ENCODE measurements at regions not wholly inside any gene's neighbourhood (a gene's known extent, or its start where the extent isn't known, plus 50 kb on each side); places are given as distances from the start of the nearest gene placed in this dataset.

DNA sequence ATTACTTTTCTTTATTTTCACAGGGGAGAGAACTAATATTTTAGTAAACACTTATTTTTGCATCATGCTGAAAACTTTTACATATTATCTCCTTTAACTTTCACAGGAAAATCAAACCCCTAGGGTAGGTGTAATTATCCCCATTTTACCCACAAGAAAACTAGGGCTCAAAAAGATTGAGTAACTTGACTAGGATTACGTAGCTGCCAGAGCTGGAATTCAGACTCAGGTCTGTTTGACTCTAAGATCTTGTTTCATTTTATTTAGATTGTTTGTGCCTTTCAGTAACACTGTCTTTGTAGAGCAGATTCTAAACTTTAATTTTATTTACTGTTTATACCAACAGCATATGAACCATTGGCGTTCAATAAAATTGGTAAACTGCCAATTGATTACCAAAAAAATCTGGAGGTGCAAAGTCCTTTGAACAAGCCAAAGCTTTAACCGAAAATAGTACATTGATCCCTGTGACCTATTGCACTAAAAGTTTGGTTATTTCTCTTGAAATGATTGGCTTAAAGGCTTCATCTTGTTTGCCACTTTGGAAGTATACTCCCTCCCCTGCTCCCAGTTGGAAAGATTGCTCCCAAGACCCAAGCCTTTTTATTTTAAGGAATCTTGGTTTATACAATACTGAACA lies 71.0 kb upstream of the WDR26 start:
- no peak for DNase-seq

DNA sequence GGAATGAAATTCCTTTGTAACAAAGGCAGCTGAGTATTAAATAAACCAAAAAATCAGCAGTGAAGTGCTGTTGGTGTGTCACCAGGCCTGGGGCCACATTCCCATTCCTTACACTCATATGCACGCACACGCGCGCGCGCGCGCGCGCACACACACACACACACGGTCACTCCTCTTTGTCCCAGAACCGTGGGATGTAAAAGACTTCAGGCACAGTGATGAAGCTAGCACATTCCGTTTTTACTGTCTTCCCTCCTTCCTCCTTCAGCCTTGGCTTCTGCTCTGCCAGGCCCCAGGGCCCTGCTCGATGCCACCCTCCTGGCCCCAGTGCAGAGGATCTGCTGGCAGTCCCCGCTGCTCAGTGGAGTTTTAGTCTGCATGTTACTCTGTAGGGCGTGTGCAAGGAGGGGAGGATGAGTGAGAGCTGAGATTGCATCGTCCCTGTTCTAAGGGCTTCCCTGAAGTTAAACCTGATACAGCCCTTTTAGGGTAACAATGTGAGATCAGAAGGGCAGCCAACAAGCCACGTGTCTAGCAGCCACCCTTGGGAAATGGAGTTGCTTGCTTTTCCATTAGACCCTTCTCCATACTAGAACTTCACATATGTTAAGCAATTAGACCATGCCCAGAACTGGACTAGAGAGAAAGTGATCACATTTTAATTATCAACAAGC lies 71.7 kb upstream of the WDR26 start:
- no peak for DNase-seq

DNA sequence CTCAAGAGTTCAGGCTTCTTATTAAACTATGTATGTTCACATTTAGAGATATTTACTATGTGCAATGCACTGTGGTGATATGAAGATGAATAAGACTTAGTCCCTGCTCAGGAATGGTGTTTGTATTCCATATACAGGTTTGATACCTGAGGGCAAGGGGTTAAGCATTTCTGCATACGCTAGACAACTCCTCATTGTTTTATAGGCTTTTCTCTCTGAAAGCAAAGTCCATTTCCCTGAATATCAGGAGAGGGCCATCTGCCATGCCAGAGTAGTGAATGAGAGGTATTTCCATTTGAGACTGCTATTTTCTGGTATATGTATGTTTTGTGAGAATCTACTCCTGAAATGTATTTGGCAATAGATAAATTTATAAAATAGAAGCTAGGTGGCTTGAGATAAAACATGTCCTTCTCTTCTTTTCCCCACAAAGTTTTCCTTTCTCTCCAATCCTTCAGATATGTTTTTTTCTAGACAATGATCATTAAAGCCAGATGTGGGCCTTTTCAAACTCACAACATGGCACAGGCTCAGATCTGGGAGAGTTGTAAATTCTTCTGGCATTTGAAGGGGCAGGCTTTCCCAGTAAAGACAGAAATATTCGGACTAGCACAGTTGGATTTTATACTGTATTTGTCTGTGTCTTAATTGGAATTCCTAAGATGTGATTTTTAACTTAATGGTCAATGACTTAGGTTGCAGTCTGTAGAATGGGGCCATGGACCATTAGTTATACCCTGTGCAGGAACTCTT lies 73.3 kb upstream of the WDR26 start:
- DNase-seq = no peak

GRCh38 chr1:224509907-224510306 lies 75.3 kb upstream of the WDR26 start:
- DNase-seq = no peak

GRCh38 chr1:224510880-224511645 lies 76.5 kb upstream of the WDR26 start:
- DNase-seq = no peak

- DNase-seq = no peak
Observed at GRCh38 chr1:224512600-224513151, 78.1 kb upstream of the WDR26 start.

GRCh38 chr1:224513383-224513782 lies 78.8 kb upstream of the WDR26 start:
- no peak for DNase-seq

- peak; percentile 28 for DNase-seq
Observed at GRCh38 chr1:224513787-224514209, 79.2 kb upstream of the WDR26 start.

GRCh38 chr1:224517171-224517570 lies 82.6 kb upstream of the WDR26 start:
- DNase-seq = no peak

GRCh38 chr1:224518528-224518927 lies 83.9 kb upstream of the WDR26 start:
- no peak for DNase-seq

DNA sequence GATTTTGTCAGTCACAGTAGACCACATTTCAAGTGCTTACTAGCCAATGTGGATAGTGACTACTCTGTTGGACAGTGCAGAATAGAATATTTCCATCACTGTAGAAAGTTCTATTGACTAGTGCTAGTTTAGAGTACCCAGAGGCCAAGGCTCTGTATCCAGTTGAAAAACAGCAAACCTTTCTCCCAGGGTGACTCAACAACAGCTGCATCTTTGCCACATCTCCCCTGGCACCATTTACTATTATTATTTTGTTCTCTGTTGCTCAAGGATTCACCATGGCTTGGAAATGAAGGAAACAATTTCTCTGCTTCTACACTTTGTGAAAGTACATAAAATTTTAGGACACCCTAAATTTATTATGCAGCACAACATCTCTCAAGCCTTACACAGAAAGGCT lies 85.3 kb upstream of the WDR26 start:
- no peak for DNase-seq

- no peak for DNase-seq
Observed at GRCh38 chr1:224520808-224521207, 86.2 kb upstream of the WDR26 start.

DNA sequence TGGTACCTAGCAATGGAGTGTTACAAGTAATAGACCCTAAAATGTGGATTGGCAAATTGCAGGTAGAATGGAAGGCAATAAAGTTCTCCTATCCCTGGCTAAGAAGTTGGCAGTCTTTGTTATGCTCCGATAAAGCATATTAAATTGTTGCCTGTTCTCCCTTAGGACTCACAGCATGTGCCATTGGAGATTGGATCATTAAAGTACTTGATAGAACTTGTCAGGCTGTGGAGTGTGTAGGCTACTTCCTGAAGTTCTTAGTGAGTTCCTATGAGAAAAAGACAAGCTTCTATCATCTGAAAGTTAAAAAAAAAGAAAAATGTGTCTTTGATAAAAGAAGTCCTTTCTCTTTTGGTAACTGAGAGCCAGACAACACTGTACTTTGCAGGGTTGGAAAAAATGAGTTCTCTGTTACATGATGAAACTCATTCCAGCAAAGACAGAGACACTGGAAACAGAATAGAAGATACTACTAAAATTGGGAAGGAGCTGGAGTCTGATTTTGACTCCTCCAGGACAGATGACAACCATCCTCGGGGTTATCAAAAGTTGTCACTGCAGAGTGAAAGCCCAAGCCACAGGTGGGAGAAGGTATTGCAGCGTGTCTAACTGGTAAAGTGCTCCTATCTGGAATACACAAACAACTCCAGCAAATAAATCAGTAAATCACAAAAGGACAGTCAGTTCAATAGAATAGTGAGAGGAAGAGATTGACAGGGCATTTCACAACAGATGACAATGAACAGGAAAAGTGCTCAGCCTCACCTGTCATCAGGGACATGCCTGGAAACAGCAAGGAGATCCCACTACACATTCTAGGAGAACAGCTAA lies 87.5 kb upstream of the WDR26 start:
- DNase-seq = no peak

DNA sequence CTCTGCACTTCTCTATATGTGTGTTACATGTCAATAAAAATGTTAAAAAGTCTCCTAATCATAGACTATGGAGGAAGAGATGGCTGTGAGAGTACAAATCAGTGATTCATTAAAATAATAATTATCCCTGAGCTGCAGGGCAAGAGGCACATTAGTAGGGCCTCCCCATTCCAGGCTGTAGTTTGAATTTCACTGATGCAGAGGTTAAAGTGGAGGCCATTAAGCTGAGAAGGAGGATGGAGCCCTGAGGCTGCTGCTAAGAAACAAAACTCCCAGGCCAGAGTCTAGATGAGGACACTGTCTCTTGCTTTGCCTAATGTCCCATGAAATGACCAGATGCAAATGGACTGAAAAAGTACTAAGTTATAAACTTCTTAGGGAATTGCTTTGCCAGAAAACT lies 89.1 kb upstream of the WDR26 start:
- no peak for DNase-seq

GRCh38 chr1:224524679-224525078 lies 90.1 kb upstream of the WDR26 start:
- no peak for DNase-seq

DNA sequence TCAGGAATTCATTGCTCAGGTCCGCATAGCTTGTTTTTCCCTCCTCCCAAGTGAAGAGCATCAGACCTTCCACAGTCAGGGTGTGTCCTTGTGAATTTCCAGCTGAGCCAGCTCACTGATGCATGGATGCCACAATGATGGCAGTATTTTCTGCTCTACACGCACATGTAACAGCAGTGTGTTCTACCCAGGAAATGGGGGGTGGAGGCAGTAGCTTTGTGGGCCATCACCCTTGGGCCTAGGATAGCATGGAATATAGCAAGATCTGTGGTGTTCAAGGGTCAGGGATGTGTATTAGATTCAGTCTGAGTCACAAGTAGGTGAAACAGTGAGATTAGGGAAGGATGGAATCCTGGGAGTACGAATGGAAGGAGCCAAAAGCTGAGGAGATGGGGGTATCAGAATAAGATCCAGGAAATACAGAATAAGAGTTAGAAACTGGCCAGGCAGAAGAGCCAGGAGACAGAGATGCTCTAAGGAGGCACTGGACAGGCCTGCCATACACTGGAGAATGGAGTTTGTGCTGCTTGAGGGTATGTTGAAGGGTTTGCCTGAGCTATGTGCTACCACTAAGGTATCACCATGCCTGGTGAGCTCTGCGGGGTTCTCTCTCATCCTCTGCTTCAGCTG lies 90.6 kb upstream of the CNIH3 start:
- no peak for DNase-seq

- no peak for DNase-seq
Observed at GRCh38 chr1:224526771-224527170, 89.3 kb upstream of the CNIH3 start.

DNA sequence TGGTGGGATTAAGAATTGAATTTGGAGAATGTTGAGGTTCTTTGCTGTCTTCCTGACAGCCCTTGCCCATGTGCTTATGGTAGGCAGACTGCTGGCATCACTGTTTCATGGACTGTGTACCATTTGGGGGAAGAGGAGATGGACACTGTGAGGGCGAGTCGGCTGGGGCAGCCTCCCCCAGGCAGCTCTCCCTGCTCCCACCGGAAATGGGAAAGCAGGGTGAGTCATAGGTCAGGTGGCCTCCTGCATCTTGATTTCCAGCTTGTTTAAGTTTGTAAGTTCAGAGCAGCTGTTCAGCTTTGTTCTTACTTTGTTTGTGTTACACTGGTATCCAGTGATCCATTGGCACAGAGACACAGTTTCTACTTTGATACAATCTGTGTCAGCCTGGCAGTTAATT lies 87.2 kb upstream of the CNIH3 start:
- no peak for DNase-seq

DNA sequence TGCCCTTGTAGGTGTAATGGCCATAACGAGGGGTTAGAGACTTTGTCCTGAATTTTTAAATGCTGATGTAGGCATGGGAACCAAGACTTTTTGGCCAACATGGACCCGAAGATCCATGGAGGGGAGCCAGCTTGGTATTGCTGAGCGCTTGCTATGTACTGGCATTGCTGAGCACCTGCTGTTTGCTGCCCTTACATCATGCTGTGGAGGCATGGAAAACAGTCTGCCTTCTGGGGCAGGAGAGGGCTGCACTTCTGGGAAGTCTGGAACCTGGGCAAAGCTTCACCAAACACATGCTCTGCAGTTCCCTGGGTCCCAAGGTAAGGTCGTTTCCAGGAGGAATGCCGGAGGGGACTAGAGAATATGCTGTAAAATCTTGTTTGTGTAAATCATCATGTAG lies 86.3 kb upstream of the CNIH3 start:
- DNase-seq = no peak

DNA sequence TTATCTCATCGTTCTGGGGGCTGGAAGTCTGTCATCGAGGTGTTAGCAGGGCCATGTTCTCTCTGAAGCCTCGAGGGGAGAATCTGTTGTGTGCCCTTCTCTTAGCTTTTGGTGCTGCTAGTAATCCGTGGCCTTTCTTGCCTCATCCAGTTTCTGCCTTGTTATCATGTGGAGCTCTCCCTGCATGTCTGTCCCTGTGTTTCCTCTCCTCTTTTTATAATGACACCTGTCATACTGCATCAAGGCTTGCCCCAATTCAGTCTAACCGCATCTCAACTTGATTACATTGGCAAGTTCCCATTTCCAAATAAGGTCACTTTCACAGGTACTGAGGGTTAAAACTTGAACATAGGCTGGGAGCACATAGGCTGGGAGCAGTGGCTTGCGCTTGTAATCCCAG lies 82.6 kb upstream of the CNIH3 start:
- no peak for DNase-seq

- no peak for DNase-seq
Observed at GRCh38 chr1:224534731-224535130, 81.4 kb upstream of the CNIH3 start.

DNA sequence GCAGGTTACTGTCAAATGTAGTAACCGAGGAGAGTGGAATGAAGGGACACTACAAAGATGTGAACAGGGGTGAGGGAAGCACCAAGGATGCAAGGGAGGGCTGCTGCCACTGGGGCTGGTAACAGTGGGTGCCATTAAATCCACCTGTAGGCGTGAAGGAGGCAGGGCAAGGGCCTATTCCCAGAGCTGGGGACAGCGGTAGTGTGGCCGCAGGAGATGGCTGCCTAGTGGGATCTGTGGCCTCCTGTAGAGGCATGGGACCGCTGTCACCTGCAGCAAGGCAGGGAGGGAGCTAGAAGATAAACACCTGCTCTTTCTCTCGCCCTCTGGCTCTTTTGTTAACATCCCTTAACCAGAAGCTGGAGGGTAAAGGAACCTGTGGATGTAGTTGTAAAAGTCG lies 80.5 kb upstream of the CNIH3 start:
- DNase-seq = no peak

Data from NCI-H524 treated with DMSO at 0.1 percent for 48 hours (cell line).